HG03432 (cell line): ENCODE measurements at regions not wholly inside any gene's neighbourhood (a gene's known extent, or its start where the extent isn't known, plus 50 kb on each side); places are given as distances from the start of the nearest gene placed in this dataset.
"Not testable (repeated sequence)": the region's sequence is repeated elsewhere in the genome, so short reads cannot be mapped to it uniquely, and the experiment has no call there.

ENCODE experiments used
- ATAC-seq: cut with Tn5 transposase; IDR thresholded peaks from one replicate; pipeline ENCODE4 v1.9.1; 2021; ENCODE audit warnings: mild to moderate bottlenecking, moderate library complexity; ENCODE audit not compliant: unreplicated experiment

DNA sequence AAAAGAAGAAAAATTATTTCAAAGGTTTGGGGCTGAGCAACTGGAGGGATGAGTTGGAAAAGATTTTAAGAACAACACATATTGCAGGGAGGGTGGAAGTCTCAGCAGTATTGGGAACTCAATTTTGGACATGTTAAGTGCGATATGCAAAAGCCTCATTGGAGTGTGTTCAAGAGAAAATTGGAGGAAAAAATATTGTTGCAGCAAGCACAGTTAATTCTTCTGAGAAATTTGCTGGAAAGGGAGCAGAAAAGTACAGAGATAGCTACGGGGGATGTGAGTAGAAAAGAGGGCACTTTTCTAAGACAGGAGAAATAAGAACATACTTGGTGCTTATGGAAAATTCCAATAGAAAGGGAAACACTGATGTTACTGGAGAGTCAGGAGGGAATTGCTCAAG lies 59.8 kb upstream of the MAGI2 start:
- ATAC-seq: no peak

DNA sequence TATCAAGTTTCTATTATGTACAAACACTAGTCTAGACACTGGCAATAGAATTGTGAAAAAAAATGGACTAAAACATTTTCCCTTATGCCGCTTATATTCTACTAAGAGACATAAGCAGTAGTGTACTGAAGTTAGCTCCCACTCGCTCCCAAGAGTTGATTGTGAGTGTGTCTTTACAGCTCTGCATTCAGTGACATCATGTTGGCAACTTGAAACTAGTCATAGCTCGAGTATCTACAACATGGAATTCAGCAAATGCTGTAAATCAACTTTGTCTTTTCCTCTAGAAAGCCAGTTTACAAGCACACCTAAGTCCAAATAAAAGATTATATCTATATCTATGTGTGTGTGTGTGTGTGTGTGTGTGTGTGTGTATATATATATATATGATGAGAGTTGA lies 58.8 kb upstream of the MAGI2 start:
- no peak for ATAC-seq

DNA sequence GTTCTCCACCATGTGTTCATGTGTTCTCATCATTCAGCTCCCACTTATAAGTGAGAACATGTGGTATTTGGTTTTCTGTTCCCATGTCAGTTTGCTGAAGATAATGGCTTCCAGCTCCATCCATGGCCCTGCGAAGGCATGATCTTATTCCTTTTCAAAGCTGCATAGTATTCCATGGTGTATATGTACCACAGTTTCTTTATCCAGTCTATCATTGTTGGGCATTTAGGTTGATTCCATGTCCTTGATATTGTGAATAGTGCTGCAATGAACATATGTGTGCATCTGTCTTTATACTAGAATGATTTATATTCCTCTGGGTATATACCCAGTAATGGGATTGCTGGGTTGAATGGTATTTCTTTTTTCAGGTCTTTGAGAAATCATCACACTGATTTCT lies 57.6 kb upstream of the MAGI2 start:
- not testable (repeated sequence) for ATAC-seq

DNA sequence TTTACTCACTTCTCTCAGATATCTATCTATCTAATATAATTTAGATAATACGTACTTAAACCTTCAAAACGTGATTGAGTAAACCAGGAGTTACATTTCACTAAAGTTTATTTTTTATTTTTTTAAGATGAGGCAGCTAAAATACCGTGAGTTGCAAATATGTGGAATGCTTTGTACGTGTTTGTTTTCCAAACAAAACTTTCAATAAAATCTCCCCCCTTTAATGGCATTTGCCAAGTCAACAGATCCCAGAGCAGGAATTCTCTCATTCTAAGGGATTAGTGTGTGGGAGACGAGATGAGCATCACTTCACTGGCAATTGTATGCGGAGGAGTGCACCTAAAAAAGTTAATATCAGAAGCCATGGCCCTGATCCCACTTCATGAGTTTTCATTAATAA lies 53.7 kb upstream of the MAGI2 start:
- no peak for ATAC-seq

DNA sequence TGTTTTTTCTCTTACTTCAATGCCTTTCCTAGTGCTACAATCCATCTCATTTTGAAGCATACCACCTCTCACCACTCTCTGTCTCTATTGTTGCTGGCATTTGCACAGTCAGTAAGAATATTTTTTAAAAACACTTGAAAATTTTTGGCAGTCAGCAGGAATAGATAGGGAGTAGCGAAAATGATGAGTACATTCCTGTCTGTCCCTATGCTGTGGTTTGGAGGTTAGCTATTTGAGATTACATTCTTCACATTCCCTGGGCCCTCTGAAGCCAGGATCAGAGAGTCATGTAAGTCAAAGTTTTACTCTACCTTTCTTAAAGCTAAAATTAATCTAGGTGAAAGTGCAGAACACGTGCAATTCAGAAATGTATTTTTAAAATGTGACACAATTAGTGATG lies 53.0 kb upstream of the MAGI2 start:
- ATAC-seq: no peak

DNA sequence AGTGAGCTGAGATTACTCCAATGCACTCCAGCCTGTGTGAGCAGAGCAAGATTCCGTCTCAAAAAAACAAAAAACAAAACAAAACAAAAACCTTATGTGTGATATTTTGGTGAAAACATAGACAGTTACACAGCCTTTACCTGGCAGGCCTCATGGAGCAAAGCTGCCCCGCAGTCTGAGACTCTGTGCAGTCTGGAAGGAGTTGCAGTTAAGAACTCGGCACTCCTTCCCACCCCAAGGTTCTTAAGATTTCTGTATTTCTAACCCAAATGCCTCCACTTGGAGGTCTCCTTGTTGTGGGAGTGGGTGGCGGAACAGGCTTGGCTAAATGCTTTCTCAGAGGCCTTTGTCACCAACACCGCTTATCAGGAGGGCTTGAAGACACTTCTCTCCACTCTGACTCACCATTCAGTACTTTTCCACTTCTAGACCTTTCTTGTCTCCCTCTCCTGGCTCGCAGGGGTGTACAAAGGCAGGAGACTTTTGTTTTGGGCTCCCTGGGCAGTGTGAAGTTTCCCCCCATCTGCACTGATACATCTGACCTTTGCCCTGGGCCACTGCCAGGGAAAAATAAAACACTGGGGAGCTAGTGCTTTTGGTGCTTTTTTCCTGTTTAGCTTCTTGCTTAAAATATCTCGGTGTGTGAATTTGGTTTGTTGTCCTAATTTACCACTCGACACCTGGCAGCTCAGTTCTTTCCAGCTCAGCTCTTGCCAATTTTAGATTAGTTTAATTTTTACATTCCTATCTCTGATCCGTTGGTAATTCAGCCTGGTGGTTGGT lies 51.3 kb upstream of the MAGI2 start:
- ATAC-seq: no peak
